H9 (cell line): ENCODE measurements at regions not wholly inside any gene's neighbourhood (a gene's known extent, or its start where the extent isn't known, plus 50 kb on each side); places are given as distances from the start of the nearest gene placed in this dataset.

ENCODE experiments used
- DNase-seq: peaks from one replicate; pipeline ENCODE4 v3.0.0-alpha.2; 2017
- H2AFZ ChIP-seq: one replicate; pipeline ENCODE4 v1.6.1; 2013; ENCODE audit warnings: mild to moderate bottlenecking, low read length, control low read depth, moderate library complexity
- H2AK5ac ChIP-seq: 2 replicates; pipeline ENCODE4 v1.6.1; 2013; ENCODE audit warnings: low read length, control low read depth, mixed read lengths; ENCODE audit not compliant: insufficient read length
- H2BK120ac ChIP-seq: one replicate; pipeline ENCODE4 v1.6.1; 2013; ENCODE audit warnings: low read depth, mild to moderate bottlenecking, low read length, control low read depth, inconsistent platforms; ENCODE audit not compliant: poor library complexity, severe bottlenecking
- H2BK12ac ChIP-seq: 2 replicates; pipeline ENCODE4 v1.6.1; 2013; ENCODE audit warnings: low read length, control low read depth, mixed read lengths, low read depth; ENCODE audit not compliant: insufficient read length
- H2BK15ac ChIP-seq: 2 replicates; pipeline ENCODE4 v1.6.1; 2013; ENCODE audit warnings: low read depth, low read length, control low read depth
- H2BK20ac ChIP-seq: one replicate; pipeline ENCODE4 v1.6.1; 2013; ENCODE audit warnings: low read depth, mild to moderate bottlenecking, low read length, control low read depth, inconsistent platforms; ENCODE audit not compliant: poor library complexity, severe bottlenecking
- H2BK5ac ChIP-seq: 2 replicates; pipeline ENCODE4 v1.6.1; 2013; ENCODE audit warnings: low read length, control low read depth, mixed read lengths; ENCODE audit not compliant: insufficient read length
- H3K14ac ChIP-seq: 2 replicates; pipeline ENCODE4 v1.6.1; 2013; ENCODE audit warnings: low read length, control low read depth; ENCODE audit not compliant: insufficient read depth
- H3K18ac ChIP-seq: 2 replicates; pipeline ENCODE4 v1.6.1; 2013; ENCODE audit warnings: low read depth, mild to moderate bottlenecking, mixed read lengths, low read length, control low read depth; ENCODE audit not compliant: insufficient read length
- H3K23ac ChIP-seq: 2 replicates; pipeline ENCODE4 v1.6.1; 2013; ENCODE audit warnings: low read length, control low read depth, mixed read lengths, low read depth; ENCODE audit not compliant: insufficient read length
- H3K23me2 ChIP-seq: 2 replicates; pipeline ENCODE4 v1.6.1; 2013; ENCODE audit warnings: low read depth, mild to moderate bottlenecking, mixed read lengths, low read length, control low read depth; ENCODE audit not compliant: insufficient read length, poor library complexity, severe bottlenecking
- H3K27ac ChIP-seq: 2 replicates; pipeline ENCODE4 v1.5.1; 2013; ENCODE audit warnings: low read length, control low read depth, mixed read lengths, low read depth; ENCODE audit not compliant: insufficient read length
- H3K27me3 ChIP-seq: 2 replicates; pipeline ENCODE4 v1.6.1; 2013; ENCODE audit warnings: low read length, control low read depth, inconsistent platforms; ENCODE audit not compliant: insufficient read depth
- H3K4ac ChIP-seq: 2 replicates; pipeline ENCODE4 v1.6.1; 2013; ENCODE audit warnings: low read depth, mild to moderate bottlenecking, control low read depth, inconsistent platforms, low read length, moderate library complexity
- H3K4me1 ChIP-seq: 2 replicates; pipeline ENCODE4 v1.6.1; 2013; ENCODE audit warnings: low read length, control low read depth, inconsistent platforms; ENCODE audit not compliant: insufficient read depth
- H3K4me2 ChIP-seq: 2 replicates; pipeline ENCODE4 v1.6.1; 2013; ENCODE audit warnings: low read length, control low read depth, mixed read lengths; ENCODE audit not compliant: insufficient read length, insufficient read depth
- H3K56ac ChIP-seq: 2 replicates; pipeline ENCODE4 v1.6.1; 2013; ENCODE audit warnings: low read depth, mild to moderate bottlenecking, mixed read lengths, low read length, control low read depth; ENCODE audit not compliant: insufficient read length
- H3K79me1 ChIP-seq: 2 replicates; pipeline ENCODE4 v1.6.1; 2013; ENCODE audit warnings: low read depth, mild to moderate bottlenecking, moderate library complexity, low read length, control low read depth, inconsistent platforms; ENCODE audit not compliant: insufficient read depth, poor library complexity, severe bottlenecking
- H3K79me2 ChIP-seq: 2 replicates; pipeline ENCODE4 v1.6.1; 2013; ENCODE audit warnings: low read length, control low read depth, inconsistent platforms; ENCODE audit not compliant: insufficient read depth
- H3K9ac ChIP-seq: 2 replicates; pipeline ENCODE4 v1.6.1; 2013; ENCODE audit warnings: low read length, control low read depth, mixed read lengths; ENCODE audit not compliant: insufficient read length; ENCODE audit errors: extremely low read depth
- H3K9me3 ChIP-seq: one replicate; pipeline ENCODE4 v1.6.1; 2013; ENCODE audit warnings: low read depth, low read length, inconsistent platforms; ENCODE audit not compliant: control insufficient read depth
- H3T11ph ChIP-seq: one replicate; pipeline ENCODE4 v1.6.1; 2013; ENCODE audit warnings: mild to moderate bottlenecking, low read length, control low read depth, inconsistent platforms
- H4K20me1 ChIP-seq: one replicate; pipeline ENCODE4 v1.6.1; 2013; ENCODE audit not compliant: control insufficient read depth, insufficient read length, insufficient read depth
- H4K5ac ChIP-seq: 2 replicates; pipeline ENCODE4 v1.6.1; 2013; ENCODE audit warnings: low read depth, mild to moderate bottlenecking, mixed read lengths, low read length, control low read depth; ENCODE audit not compliant: insufficient read length
- H4K8ac ChIP-seq: replicated peaks from 2 replicates; pipeline ENCODE4 v1.6.1; 2013; ENCODE audit warnings: low read length, control low read depth, mixed read lengths, low read depth; ENCODE audit not compliant: insufficient read length
- H4K91ac ChIP-seq: 2 replicates; pipeline ENCODE4 v1.6.1; 2013; ENCODE audit warnings: low read depth, mild to moderate bottlenecking, moderate library complexity, mixed read lengths, low read length, control low read depth; ENCODE audit not compliant: insufficient read length
- H3K27ac Mint-ChIP-seq, 3 experiments: 2 replicates in 2 of 3; 3 replicates in 1 of 3; pipeline ENCODE4 v1.8.0; 2020 to 2021; ENCODE audit warnings: mixed read lengths in 3 of 3, mild to moderate bottlenecking in 1 of 3, moderate library complexity in 1 of 3
- H3K27me3 Mint-ChIP-seq: 2 replicates; pipeline ENCODE4 v1.8.0; 2021; ENCODE audit warnings: low read depth, mild to moderate bottlenecking, moderate library complexity, mixed read lengths
- H3K36me3 Mint-ChIP-seq, 3 experiments: 2 replicates in 2 of 3; 3 replicates in 1 of 3; pipeline ENCODE4 v1.8.0; 2020 to 2021; ENCODE audit warnings: low read depth in 3 of 3, mixed read lengths in 3 of 3; ENCODE audit not compliant: insufficient read depth in 1 of 3
- H3K4me1 Mint-ChIP-seq, 2 experiments: 2 replicates each; pipeline ENCODE4 v1.8.0; 2020; ENCODE audit warnings: mixed read lengths in 2 of 2
- H3K4me3 Mint-ChIP-seq, 2 experiments: 2 replicates in 1 of 2; 3 replicates in 1 of 2; pipeline ENCODE4 v1.8.0; 2020 to 2021; ENCODE audit warnings: mild to moderate bottlenecking in 2 of 2, mixed read lengths in 2 of 2, moderate library complexity in 1 of 2
- H3K9me3 Mint-ChIP-seq, 2 experiments: 2 replicates in 1 of 2; 3 replicates in 1 of 2; pipeline ENCODE4 v1.8.0; 2020; ENCODE audit warnings: mild to moderate bottlenecking in 2 of 2, mixed read lengths in 2 of 2, moderate library complexity in 1 of 2
- WGBS: extraction: QIAGEN DNeasy Blood & Tissue Kit; methylation state at CpG from one replicate; pipeline ENCODE4 v1.1.7; 2013; ENCODE audit warnings: missing lambda C conversion rate, low lambda C conversion rate, mixed read lengths; ENCODE audit not compliant: insufficient read length; ENCODE audit errors: extremely low coverage; 5-methylcytosine and 5-hydroxymethylcytosine counted together
- TF ChIP-seq, protein P1 (sequence below): fragments of 200-600 bp; sonication (generic); conservative IDR thresholded peaks from 3 replicates; pipeline ENCODE4 v1.8.0; 2021; ENCODE audit warnings: antibody characterized with exemption, mild to moderate bottlenecking

- Histone ChIP-seq H2AK5ac (no peak overlapping the region), H4K8ac (no peak overlapping the region), H3K27ac (no peak overlapping the region), H3K23me2 (no peaks in the 10 kb centered on the region), H2BK15ac (no peak overlapping the region), H3K9me3 (no peaks in the 10 kb centered on the region), H2BK120ac (no peak overlapping the region), H3K9ac (no peak overlapping the region), H4K20me1 (no peaks in the 10 kb centered on the region), H3K23ac (no peak overlapping the region), H3K4me1 (no peaks in the 10 kb centered on the region; the same call in 1 of the 2 replicates), H3K79me1 (no peaks in the 10 kb centered on the region), H3K18ac (no peak overlapping the region), H2BK12ac (no peak overlapping the region), H2BK5ac (no peak overlapping the region), H3K4ac (no peak overlapping the region), H2BK20ac (no peak overlapping the region), H3T11ph (no peak overlapping the region), H2AFZ (no peak overlapping the region), H3K79me2 (no peaks in the 10 kb centered on the region), H3K4me2 (no peak overlapping the region), H3K14ac (no peak overlapping the region), H3K27me3 (no peaks in the 10 kb centered on the region), H3K56ac (no peak overlapping the region), H4K91ac (no peak overlapping the region), H4K5ac (no peak overlapping the region)
- WGBS: no CpG with 5 or more reads among the region's 1 CpG
- H3K36me3 Mint-ChIP-seq: no peaks in the 10 kb centered on the region; a peak in 1 of 7 replicates
- no peaks in the 10 kb centered on the region for H3K9me3 Mint-ChIP-seq
- DNase-seq: no peak
- no peaks in the 10 kb centered on the region; the same call in none of the 2 replicates for H3K27me3 Mint-ChIP-seq
- H3K4me3 Mint-ChIP-seq: no peak overlapping the region
- TF ChIP-seq, protein P1, sequence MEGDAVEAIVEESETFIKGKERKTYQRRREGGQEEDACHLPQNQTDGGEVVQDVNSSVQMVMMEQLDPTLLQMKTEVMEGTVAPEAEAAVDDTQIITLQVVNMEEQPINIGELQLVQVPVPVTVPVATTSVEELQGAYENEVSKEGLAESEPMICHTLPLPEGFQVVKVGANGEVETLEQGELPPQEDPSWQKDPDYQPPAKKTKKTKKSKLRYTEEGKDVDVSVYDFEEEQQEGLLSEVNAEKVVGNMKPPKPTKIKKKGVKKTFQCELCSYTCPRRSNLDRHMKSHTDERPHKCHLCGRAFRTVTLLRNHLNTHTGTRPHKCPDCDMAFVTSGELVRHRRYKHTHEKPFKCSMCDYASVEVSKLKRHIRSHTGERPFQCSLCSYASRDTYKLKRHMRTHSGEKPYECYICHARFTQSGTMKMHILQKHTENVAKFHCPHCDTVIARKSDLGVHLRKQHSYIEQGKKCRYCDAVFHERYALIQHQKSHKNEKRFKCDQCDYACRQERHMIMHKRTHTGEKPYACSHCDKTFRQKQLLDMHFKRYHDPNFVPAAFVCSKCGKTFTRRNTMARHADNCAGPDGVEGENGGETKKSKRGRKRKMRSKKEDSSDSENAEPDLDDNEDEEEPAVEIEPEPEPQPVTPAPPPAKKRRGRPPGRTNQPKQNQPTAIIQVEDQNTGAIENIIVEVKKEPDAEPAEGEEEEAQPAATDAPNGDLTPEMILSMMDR: no peak
- peaks cover 3 to 12% of the 10 kb centered on the region in 2 experiments for H3K4me1 Mint-ChIP-seq
- H3K27ac Mint-ChIP-seq: no peak overlapping the region
Measured at GRCh38 chr20:40866056-40866455, 162.6 kb upstream of the TOP1 start.
